T follicular helper cell (primary cell): ENCODE measurements at regions not wholly inside any gene's neighbourhood (a gene's known extent, or its start where the extent isn't known, plus 50 kb on each side); places are given as distances from the start of the nearest gene placed in this dataset.

Source experiments
- DNase-seq: peaks from one replicate; pipeline ENCODE4 v3.0.0-alpha.2; 2020; ENCODE audit warnings: low read depth

GRCh38 chr10:118835682-118836326 lies 81.0 kb upstream of the CACUL1 start:
- DNase-seq, result no peak

GRCh38 chr10:118838364-118838763 lies 83.6 kb upstream of the CACUL1 start:
- DNase-seq, result no peak

GRCh38 chr10:118839348-118839747 lies 84.6 kb upstream of the CACUL1 start:
- no peak for DNase-seq

GRCh38 chr10:118840071-118840775 lies 85.5 kb upstream of the CACUL1 start:
- no peak for DNase-seq

GRCh38 chr10:118840776-118841468 lies 86.2 kb upstream of the CACUL1 start:
- no peak for DNase-seq

GRCh38 chr10:118841881-118842605 lies 87.3 kb upstream of the CACUL1 start:
- no peak for DNase-seq

GRCh38 chr10:118842843-118843624 lies 88.3 kb upstream of the CACUL1 start:
- no peak for DNase-seq

GRCh38 chr10:118843647-118844265 lies 89.0 kb upstream of the CACUL1 start:
- DNase-seq, result no peak

GRCh38 chr10:118844731-118845521 lies 90.2 kb upstream of the CACUL1 start:
- no peak for DNase-seq

GRCh38 chr10:118845776-118846175 lies 91.0 kb upstream of the CACUL1 start:
- no peak for DNase-seq

- DNase-seq, result peak; percentile 35
Measured at GRCh38 chr10:118850418-118851061, 95.8 kb upstream of the CACUL1 start.

- no peak for DNase-seq
Measured at GRCh38 chr10:118851062-118852035, 96.6 kb upstream of the CACUL1 start.

GRCh38 chr10:118853916-118854315 lies 99.1 kb upstream of the CACUL1 start:
- no peak for DNase-seq

- DNase-seq, result no peak
Measured at GRCh38 chr10:118856106-118856505, 101.3 kb upstream of the CACUL1 start.

- no peak for DNase-seq
Measured at GRCh38 chr10:118865998-118866693, 111.4 kb upstream of the CACUL1 start.

- DNase-seq, result no peak
Measured at GRCh38 chr10:118867768-118868167, 113.0 kb upstream of the CACUL1 start.

- no peak for DNase-seq
Measured at GRCh38 chr10:118868589-118868988, 113.8 kb upstream of the CACUL1 start.
